PC-3 (cell line): ENCODE measurements at regions not wholly inside any gene's neighbourhood (a gene's known extent, or its start where the extent isn't known, plus 50 kb on each side); places are given as distances from the start of the nearest gene placed in this dataset.

ENCODE experiments used
- CTCF ChIP-seq: fragments of 300-600 bp; sonication (generic); conservative IDR thresholded peaks from 2 replicates; pipeline ENCODE4 v1.5.1; 2017; ENCODE audit warnings: antibody characterized with exemption, low read depth, mild to moderate bottlenecking, low read length
- EZH2 ChIP-seq: fragments of 300-600 bp; sonication (generic); IDR thresholded peaks from one replicate; pipeline ENCODE4 v1.6.1; 2017; ENCODE audit warnings: antibody characterized with exemption, mild to moderate bottlenecking, low read length; ENCODE audit not compliant: unreplicated experiment

DNA sequence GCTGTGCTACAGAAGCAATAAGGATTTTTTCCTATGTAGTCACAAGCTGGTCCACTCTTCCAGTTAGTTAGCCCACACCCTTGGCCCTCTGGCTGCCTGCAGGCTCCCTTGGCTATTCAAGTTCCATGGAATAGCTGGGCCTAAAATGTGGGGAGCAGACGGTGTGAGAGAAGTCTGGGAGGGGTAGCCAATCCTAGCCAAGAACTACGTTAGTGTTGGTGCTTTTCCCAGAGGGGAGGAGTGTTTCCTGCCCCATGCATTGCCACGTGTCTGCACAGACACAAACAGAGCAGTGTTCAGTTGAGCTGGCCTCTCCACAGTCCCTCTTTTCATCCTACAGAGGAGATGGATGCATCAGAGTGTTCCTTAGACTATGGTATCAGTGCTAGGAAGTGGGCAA is 59.0 kb upstream of the IPO9 start:
- TF ChIP-seq CTCF (no peak), EZH2 (no peak)
